Tibial artery (tissue), 4 donors: ENCODE measurements at regions not wholly inside any gene's neighbourhood (a gene's known extent, or its start where the extent isn't known, plus 50 kb on each side); places are given as distances from the start of the nearest gene placed in this dataset.

Experiments used
- DNase-seq, 2 donors: peaks; one replicate each; pipeline ENCODE4 v3.0.0-alpha.2; 2019
- H3K27ac ChIP-seq, 2 donors: fragments of 200-600 bp; sonication (generic) in 1 of 2; 1 replicate in 1 of 2; 2 replicates in 1 of 2; pipeline ENCODE4 v1.5.1; 2018 to 2019; ENCODE audit warnings: mild to moderate bottlenecking in 1 of 2
- H3K27me3 ChIP-seq, 2 donors: fragments of 200-600 bp; sonication (generic) in 1 of 2; one replicate each; pipeline versions ENCODE4 v1.5.1 to v1.6.0; 2016 to 2019
- H3K36me3 ChIP-seq, 3 donors: fragments of 200-600 bp; sonication (generic) in 2 of 3; one replicate each; pipeline ENCODE4 v1.5.1; 2016 to 2019; ENCODE audit warnings: mild to moderate bottlenecking in 2 of 3
- H3K4me1 ChIP-seq, 4 donors: fragments of 200-600 bp; sonication (generic) in 2 of 4; 1 replicate in 3 of 4; 2 replicates in 1 of 4; pipeline ENCODE4 v1.5.1; 2016 to 2019
- H3K4me3 ChIP-seq, 2 donors: fragments of 200-600 bp; sonication (generic) in 1 of 2; 1 replicate in 1 of 2; 2 replicates in 1 of 2; pipeline ENCODE4 v1.5.1; 2018 to 2019; ENCODE audit warnings: mild to moderate bottlenecking in 2 of 2
- H3K9me3 ChIP-seq, 3 donors: fragments of 200-600 bp; sonication (generic) in 1 of 3; one replicate each; pipeline ENCODE4 v1.5.1; 2016 to 2019
- CTCF ChIP-seq, 2 experiments: fragments of 200-600 bp in 1 of 2; fragments of 450-650 bp in 1 of 2; IDR thresholded peaks; one replicate each; pipeline ENCODE4 v1.5.1; 2017 to 2019; ENCODE audit warnings: antibody characterized with exemption in 2 of 2, mild to moderate bottlenecking in 1 of 2, moderate library complexity in 1 of 2
- intact Hi-C: fragments of 100-400 bp; cut with DNase I; formaldehyde crosslinking; loops from one replicate; pipeline ENCODE4 v1.15.0; 2023; ENCODE audit warnings: low total_unique reads

GRCh38 chr2:6064757-6065156 is 372.6 kb downstream of the SOX11 start:
- Histone ChIP-seq H3K4me1 (no peaks in the 10 kb centered on the region), H3K27me3 (no peaks in the 10 kb centered on the region), H3K9me3 (no peaks in the 10 kb centered on the region), H3K4me3 (no peak overlapping the region), H3K36me3 (no peaks in the 10 kb centered on the region), H3K27ac (no peak overlapping the region)
- TF ChIP-seq CTCF (IDR thresholded peaks at IDR 0.05): no peak
- DNase-seq: no peak
- intact Hi-C loops: no loop called here

GRCh38 chr2:6065703-6066102 is 373.5 kb downstream of the SOX11 start:
- DNase-seq: no peak
- no peaks in the 10 kb centered on the region for H3K27me3 ChIP-seq
- no peak overlapping the region for H3K27ac ChIP-seq
- H3K36me3 ChIP-seq: no peaks in the 10 kb centered on the region
- H3K4me3 ChIP-seq: no peak overlapping the region
- intact Hi-C loops: no loop called here
- H3K4me1 ChIP-seq: no peaks in the 10 kb centered on the region
- TF ChIP-seq CTCF (IDR thresholded peaks at IDR 0.05): no peak
- H3K9me3 ChIP-seq: no peaks in the 10 kb centered on the region

GRCh38 chr2:6067089-6067488 is 374.9 kb downstream of the SOX11 start:
- Histone ChIP-seq H3K36me3 (no peaks in the 10 kb centered on the region), H3K4me1 (no peaks in the 10 kb centered on the region), H3K27ac (no peak overlapping the region), H3K27me3 (no peaks in the 10 kb centered on the region), H3K9me3 (no peaks in the 10 kb centered on the region), H3K4me3 (no peak overlapping the region)
- intact Hi-C loops: no loop called here
- TF ChIP-seq CTCF (IDR thresholded peaks at IDR 0.05): no peak
- no peak for DNase-seq

GRCh38 chr2:6067806-6068205 is 375.6 kb downstream of the SOX11 start:
- DNase-seq: no peak
- Histone ChIP-seq H3K9me3 (no peaks in the 10 kb centered on the region), H3K4me1 (no peaks in the 10 kb centered on the region), H3K4me3 (no peak overlapping the region), H3K27ac (no peak overlapping the region), H3K36me3 (no peaks in the 10 kb centered on the region), H3K27me3 (no peaks in the 10 kb centered on the region)
- TF ChIP-seq CTCF (IDR thresholded peaks at IDR 0.05): no peak
- intact Hi-C loops: no loop called here

GRCh38 chr2:6068429-6068828 is 376.2 kb downstream of the SOX11 start:
- Histone ChIP-seq H3K27me3 (no peaks in the 10 kb centered on the region), H3K4me1 (no peaks in the 10 kb centered on the region), H3K27ac (no peak overlapping the region), H3K36me3 (no peaks in the 10 kb centered on the region), H3K4me3 (no peak overlapping the region), H3K9me3 (no peaks in the 10 kb centered on the region)
- DNase-seq: no peak
- no peak for TF ChIP-seq CTCF (IDR thresholded peaks at IDR 0.05)
- intact Hi-C loops: no loop called here

- no peaks in the 10 kb centered on the region for H3K4me1 ChIP-seq
- intact Hi-C loops: no loop called here
- H3K4me3 ChIP-seq: no peak overlapping the region
- no peak overlapping the region for H3K27ac ChIP-seq
- no peak for DNase-seq
- no peaks in the 10 kb centered on the region for H3K36me3 ChIP-seq
- no peak for TF ChIP-seq CTCF (IDR thresholded peaks at IDR 0.05)
- H3K27me3 ChIP-seq: no peaks in the 10 kb centered on the region
- no peaks in the 10 kb centered on the region for H3K9me3 ChIP-seq
Observed at GRCh38 chr2:6069381-6069780, 377.2 kb downstream of the SOX11 start.
